ENCODE measurements at regions not wholly inside any gene's neighbourhood (a gene's known extent, or its start where the extent isn't known, plus 50 kb on each side); places are given as distances from the start of the nearest gene placed in this dataset.
"Not testable (repeated sequence)": the region's sequence is repeated elsewhere in the genome, so short reads cannot be mapped to it uniquely, and the experiment has no call there.

GRCh38 chr2:128417264-128417663 is 98.6 kb upstream of the HS6ST1 start:
- not testable (repeated sequence) for TF ChIP-seq CTCF, EP300 (IDR thresholded peaks at IDR 0.05)

All from gastroesophageal sphincter (tissue), 3 donors.